H1 (cell line): ENCODE measurements at regions not wholly inside any gene's neighbourhood (a gene's known extent, or its start where the extent isn't known, plus 50 kb on each side); places are given as distances from the start of the nearest gene placed in this dataset.
A peak's percentile ranks its signal among the peaks of the same experiment; 100 is the strongest.

Experiments used
- CTCF ChIA-PET: fragments of 300-600 bp; sonication (Branson Sonifier 250); formaldehyde crosslinking; loops from one replicate; lab custom pipeline; 2021; ENCODE audit not compliant: partially characterized antibody; lab: Charles Lee
- POLR2A ChIA-PET: fragments of 300-600 bp; sonication (Branson Sonifier 250); formaldehyde crosslinking; loops from one replicate; lab custom pipeline; 2021; ENCODE audit warnings: inconsistent platforms; ENCODE audit not compliant: partially characterized antibody; lab: Charles Lee
- DNase-seq, 2 experiments: peaks; one replicate each; pipeline versions ENCODE4 v3.0.0 to v3.0.0-alpha.2; 2010 to 2022; ENCODE audit warnings: low spot score in 2 of 2, low read depth in 1 of 2, mixed read lengths in 1 of 2
- FAIRE-seq: peaks from 2 replicates; lab custom pipeline; 2011; peaks lifted over from hg19 to GRCh38; lab: Jason Lieb, UNC
- H2AFZ ChIP-seq: 2 replicates; pipeline ENCODE4 v1.8.1; 2012; ENCODE audit warnings: low read length, inconsistent platforms
- H2AK5ac ChIP-seq: 2 replicates; pipeline ENCODE4 v1.6.1; 2013; ENCODE audit warnings: low read depth, low read length
- H2BK120ac ChIP-seq: replicated peaks from 2 replicates; pipeline ENCODE3; 2013; ENCODE audit warnings: low read depth, low read length, inconsistent platforms
- H2BK12ac ChIP-seq: 2 replicates; pipeline ENCODE4 v1.6.1; 2013; ENCODE audit warnings: low read depth, low read length
- H2BK15ac ChIP-seq: 2 replicates; pipeline ENCODE4 v1.6.1; 2013; ENCODE audit warnings: low read length
- H2BK20ac ChIP-seq: 2 replicates; pipeline ENCODE4 v1.6.1; 2013; ENCODE audit warnings: low read length
- H2BK5ac ChIP-seq: 2 replicates; pipeline ENCODE4 v1.6.1; 2013; ENCODE audit warnings: low read depth, low read length
- H3K14ac ChIP-seq: 2 replicates; pipeline ENCODE4 v1.6.1; 2013; ENCODE audit warnings: inconsistent platforms; ENCODE audit not compliant: insufficient read length
- H3K18ac ChIP-seq: 2 replicates; pipeline ENCODE4 v1.6.1; 2013; ENCODE audit warnings: low read length; ENCODE audit errors: extremely low read depth
- H3K23ac ChIP-seq: 2 replicates; pipeline ENCODE4 v1.6.1; 2013; ENCODE audit warnings: inconsistent platforms; ENCODE audit not compliant: insufficient read length
- H3K23me2 ChIP-seq: 2 replicates; pipeline ENCODE4 v1.6.1; 2013; ENCODE audit warnings: low read depth, low read length
- H3K27ac ChIP-seq: 2 replicates; pipeline ENCODE4 v1.6.1; 2011; ENCODE audit warnings: low read depth, low read length, inconsistent platforms
- H3K27me3 ChIP-seq, 4 experiments: replicated peaks in 1 of 4; 1 replicate in 1 of 4; 2 replicates in 3 of 4; pipeline versions ENCODE4 v1.6.1 to v1.8.1; 2011 to 2013; ENCODE audit warnings: low read length in 3 of 4, mild to moderate bottlenecking in 3 of 4, inconsistent platforms in 2 of 4, mixed read lengths in 2 of 4, moderate library complexity in 1 of 4; ENCODE audit not compliant: control insufficient read depth in 3 of 4, insufficient read depth in 3 of 4; ENCODE audit errors: extremely low read depth in 1 of 4
- H3K36me3 ChIP-seq, 4 experiments: 2 replicates each; pipeline versions ENCODE4 v1.6.1 to v1.8.1; 2011 to 2013; ENCODE audit warnings: mild to moderate bottlenecking in 4 of 4, low read length in 3 of 4, moderate library complexity in 2 of 4, control low read depth in 1 of 4, inconsistent platforms in 1 of 4; ENCODE audit not compliant: insufficient read depth in 4 of 4, control insufficient read depth in 2 of 4
- H3K4ac ChIP-seq: replicated peaks from 2 replicates; pipeline ENCODE3; 2013; ENCODE audit warnings: low read length, low read depth, mixed read lengths, inconsistent platforms; ENCODE audit not compliant: insufficient read length
- H3K4me1 ChIP-seq, 4 experiments: replicated peaks in 1 of 4; 1 replicate in 1 of 4; 2 replicates in 3 of 4; pipeline versions ENCODE4 v1.6.1 to v1.8.1; 2011 to 2013; ENCODE audit warnings: low read length in 3 of 4, inconsistent platforms in 2 of 4, mixed read lengths in 1 of 4; ENCODE audit not compliant: insufficient read depth in 4 of 4, control insufficient read depth in 3 of 4
- H3K4me2 ChIP-seq, 2 experiments: 2 replicates each; pipeline versions ENCODE4 v1.6.1 to v1.8.1; 2011 to 2013; ENCODE audit warnings: low read depth in 2 of 2, low read length in 2 of 2, control low read depth in 1 of 2, inconsistent platforms in 1 of 2, mild to moderate bottlenecking in 1 of 2; ENCODE audit not compliant: insufficient read depth in 1 of 2
- H3K4me3 ChIP-seq, 4 experiments: fragments of 200-600, 300-600 bp in 1 of 4; sonication (generic), shearing (Covaris generic), sonication (Bioruptor Twin) in 1 of 4; 2 replicates each; pipeline versions ENCODE4 v1.5.1 to v1.8.1; 2011 to 2016; ENCODE audit warnings: low read length in 4 of 4, low read depth in 3 of 4, control low read depth in 2 of 4, inconsistent platforms in 2 of 4, mild to moderate bottlenecking in 2 of 4, mixed read lengths in 1 of 4, moderate library complexity in 1 of 4; ENCODE audit not compliant: insufficient read depth in 2 of 4; ENCODE audit errors: extremely low read depth in 1 of 4
- H3K56ac ChIP-seq: replicated peaks from 2 replicates; pipeline ENCODE3; 2013; ENCODE audit warnings: low read depth, mild to moderate bottlenecking, mixed read lengths, low read length, inconsistent platforms; ENCODE audit not compliant: insufficient read length
- H3K79me1 ChIP-seq: 2 replicates; pipeline ENCODE4 v1.6.1; 2013; ENCODE audit warnings: low read depth, low read length, control low read depth
- H3K79me2 ChIP-seq, 2 experiments: 2 replicates each; pipeline versions ENCODE4 v1.6.1 to v1.8.1; 2012 to 2013; ENCODE audit warnings: low read length in 2 of 2, mild to moderate bottlenecking in 2 of 2, inconsistent platforms in 1 of 2; ENCODE audit not compliant: insufficient read depth in 2 of 2, control insufficient read depth in 1 of 2
- H3K9ac ChIP-seq, 4 experiments: replicated peaks in 1 of 4; 1 replicate in 1 of 4; 2 replicates in 3 of 4; pipeline versions ENCODE4 v1.6.1 to v1.8.1; 2011 to 2013; ENCODE audit warnings: low read depth in 3 of 4, low read length in 3 of 4, control low read depth in 2 of 4, mild to moderate bottlenecking in 2 of 4, moderate library complexity in 2 of 4, inconsistent platforms in 1 of 4; ENCODE audit errors: extremely low read depth in 1 of 4
- H3K9me3 ChIP-seq, 2 experiments: 2 replicates each; pipeline versions ENCODE4 v1.6.1 to v1.8.1; 2012 to 2013; ENCODE audit warnings: mild to moderate bottlenecking in 2 of 2, moderate library complexity in 2 of 2, control low read depth in 1 of 2, inconsistent platforms in 1 of 2, low read depth in 1 of 2, low read length in 1 of 2, mixed read lengths in 1 of 2; ENCODE audit not compliant: insufficient read depth in 2 of 2
- H4K20me1 ChIP-seq, 2 experiments: replicated peaks in 1 of 2; 2 replicates each; pipeline versions ENCODE3 to v1.8.1; 2011 to 2013; ENCODE audit warnings: inconsistent platforms in 2 of 2, low read length in 2 of 2, mild to moderate bottlenecking in 1 of 2; ENCODE audit not compliant: insufficient read depth in 2 of 2, control insufficient read depth in 1 of 2
- H4K5ac ChIP-seq: 2 replicates; pipeline ENCODE4 v1.6.1; 2013; ENCODE audit warnings: low read length, low read depth, mixed read lengths, inconsistent platforms; ENCODE audit not compliant: insufficient read length
- H4K8ac ChIP-seq: 2 replicates; pipeline ENCODE4 v1.8.0; 2013; ENCODE audit warnings: mild to moderate bottlenecking, moderate library complexity, low read length, inconsistent platforms; ENCODE audit not compliant: insufficient read depth; ENCODE audit errors: extremely low read depth
- H4K91ac ChIP-seq: replicated peaks from 2 replicates; pipeline ENCODE3; 2013; ENCODE audit warnings: low read length, mixed read lengths, inconsistent platforms; ENCODE audit not compliant: insufficient read length
- RAD21 ChIP-seq, 2 experiments: IDR thresholded peaks in 1 of 2; conservative IDR thresholded peaks in 1 of 2; 2 replicates each; pipeline ENCODE4 v1.6.1; 2011; ENCODE audit warnings: low read depth in 2 of 2, low read length in 2 of 2, improper control_type of control experiment in 1 of 2, inconsistent platforms in 1 of 2, mild to moderate bottlenecking in 1 of 2, moderate library complexity in 1 of 2
- WGBS, 2 experiments: shearing (Covaris generic) in 1 of 2; methylation state at CpG; one replicate each; pipeline versions ENCODE4 v1.1.6 to v1.1.7; 2013 to 2015; ENCODE audit warnings: low lambda C conversion rate in 2 of 2, mixed read lengths in 2 of 2, inconsistent platforms in 1 of 2, low coverage in 1 of 2, missing lambda C conversion rate in 1 of 2; ENCODE audit not compliant: insufficient replicate concordance in 2 of 2, insufficient coverage in 1 of 2, insufficient read length in 1 of 2; ENCODE audit errors: extremely low coverage in 1 of 2, missing lambda C conversion rate in 1 of 2; 5-methylcytosine and 5-hydroxymethylcytosine counted together
- TF ChIP-seq, protein P1 (sequence below): IDR thresholded peaks from 2 replicates; pipeline ENCODE4 v1.6.1; 2011; ENCODE audit warnings: low read depth, mild to moderate bottlenecking, low read length; ENCODE audit not compliant: insufficient read depth

- no peaks in the 10 kb centered on the region for H3K23me2 ChIP-seq
- H3K4me3 ChIP-seq = no peak overlapping the region
- TF ChIP-seq, protein P1, sequence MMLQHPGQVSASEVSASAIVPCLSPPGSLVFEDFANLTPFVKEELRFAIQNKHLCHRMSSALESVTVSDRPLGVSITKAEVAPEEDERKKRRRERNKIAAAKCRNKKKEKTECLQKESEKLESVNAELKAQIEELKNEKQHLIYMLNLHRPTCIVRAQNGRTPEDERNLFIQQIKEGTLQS = no peak
- TF ChIP-seq RAD21 (IDR thresholded peaks at IDR 0.05 in 1 of 2, conservative IDR thresholded peaks at IDR 0.05 in 1 of 2; ENCODE audit: low read depth in 2 of 2, low read length in 2 of 2) = peak; percentile 23 to 26; a peak in 2 of 4 replicates
- H3K4ac ChIP-seq = no peak overlapping the region
- H2BK120ac ChIP-seq = no peak overlapping the region
- FAIRE-seq (no peak), DNase-seq (no peak)
- ChIA-PET POLR2A (no interaction called here), CTCF (interaction anchor here (0.8 to 1.3 kb wide), 6 partner anchors 9 to 253 kb away, joined by 3 to 10 read pairs (median 3); no protein-coding TSS in a partner anchor)
- H3K23ac ChIP-seq = no peak overlapping the region
- peak overlapping the region; percentile 28; the same call in 1 of the 2 replicates for H2AFZ ChIP-seq
- 79% methylated on average over 7 of the region's 7 CpGs; no CpG with 5 or more reads in 1 of the 2 experiments for WGBS, 2 experiments
- H4K5ac ChIP-seq = no peak overlapping the region
- no peak overlapping the region for H3K56ac ChIP-seq
- no peak overlapping the region for H3K14ac ChIP-seq
- H3K36me3 ChIP-seq = no peaks in the 10 kb centered on the region
- H2BK15ac ChIP-seq = no peak overlapping the region
- H3K27ac ChIP-seq = no peak overlapping the region
- no peaks in the 10 kb centered on the region for H3K4me1 ChIP-seq
- no peaks in the 10 kb centered on the region for H3K79me2 ChIP-seq
- no peak overlapping the region for H2AK5ac ChIP-seq
- no peaks in the 10 kb centered on the region for H3K9me3 ChIP-seq
- no peak overlapping the region for H3K18ac ChIP-seq
- no peak overlapping the region for H2BK5ac ChIP-seq
- no peak overlapping the region for H3K9ac ChIP-seq
- H2BK12ac ChIP-seq = no peak overlapping the region
- no peak overlapping the region for H4K91ac ChIP-seq
- no peak overlapping the region for H2BK20ac ChIP-seq
- no peaks in the 10 kb centered on the region for H4K20me1 ChIP-seq
- H3K79me1 ChIP-seq = no peaks in the 10 kb centered on the region
- H3K27me3 ChIP-seq = no peaks in the 10 kb centered on the region
- H4K8ac ChIP-seq = no peak overlapping the region
- H3K4me2 ChIP-seq = no peak overlapping the region
Observed at GRCh38 chr13:79675931-79676660, 195.1 kb downstream of the NDFIP2 start.
